ENCODE measurements at regions not wholly inside any gene's neighbourhood (a gene's known extent, or its start where the extent isn't known, plus 50 kb on each side); places are given as distances from the start of the nearest gene placed in this dataset.

DNA sequence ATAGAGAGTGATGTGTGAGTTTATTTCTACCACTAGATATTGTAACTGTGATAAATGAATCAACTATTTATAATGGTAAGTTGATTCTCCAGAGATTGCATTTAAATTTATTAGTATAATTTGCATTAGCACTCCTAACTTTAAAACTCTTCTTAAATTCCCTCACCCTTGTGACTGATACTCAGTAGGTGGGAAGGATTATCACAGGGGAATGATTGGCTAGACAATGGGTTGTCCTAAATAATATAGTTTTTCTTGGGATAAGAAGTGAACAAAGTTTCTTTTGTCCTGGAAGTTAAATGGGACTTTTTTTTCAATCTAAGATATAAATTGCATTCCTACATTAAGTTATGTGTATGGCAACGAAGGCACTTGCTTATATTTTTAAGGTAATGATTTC lies 169.2 kb upstream of the PITX2 start:
- CTCF ChIA-PET, result no interaction called here
- H2BK5ac ChIP-seq (ENCODE audit: low read depth, low read length, poor library complexity, severe bottlenecking), result no peak overlapping the region
- dilution Hi-C loops (cut with HindIII; ENCODE audit: low sequenced_read_pairs, unreplicated experiment), result no loop called here

More for the DNA sequence above, 169.2 kb upstream of the PITX2 start:
- no peak for TF ChIP-seq MAFK (IDR thresholded peaks at IDR 0.05; ENCODE audit: low read depth, low read length)
- no peak for TF ChIP-seq RFX5 (IDR thresholded peaks at IDR 0.05; ENCODE audit: low read depth, low read length)
- no peak for TF ChIP-seq RCOR1 (IDR thresholded peaks at IDR 0.05; ENCODE audit: insufficient replicate concordance, low read length)
- no peak for TF ChIP-seq MAZ (IDR thresholded peaks at IDR 0.05; ENCODE audit: borderline replicate concordance, low read depth, low read length)
- TF ChIP-seq POLR2A (IDR thresholded peaks at IDR 0.05; ENCODE audit: low read depth, low read length), result no peak
- TF ChIP-seq CHD1 (IDR thresholded peaks at IDR 0.05; ENCODE audit: low read depth, low read length), result no peak
- no peak for TF ChIP-seq SMC3 (IDR thresholded peaks at IDR 0.05; ENCODE audit: low read depth, low read length)
- no peak for TF ChIP-seq CEBPB (IDR thresholded peaks at IDR 0.05; ENCODE audit: low read depth, low read length)
- TF ChIP-seq RAD21 (IDR thresholded peaks at IDR 0.05; ENCODE audit: low read length), result no peak
- TF ChIP-seq, protein P1, sequence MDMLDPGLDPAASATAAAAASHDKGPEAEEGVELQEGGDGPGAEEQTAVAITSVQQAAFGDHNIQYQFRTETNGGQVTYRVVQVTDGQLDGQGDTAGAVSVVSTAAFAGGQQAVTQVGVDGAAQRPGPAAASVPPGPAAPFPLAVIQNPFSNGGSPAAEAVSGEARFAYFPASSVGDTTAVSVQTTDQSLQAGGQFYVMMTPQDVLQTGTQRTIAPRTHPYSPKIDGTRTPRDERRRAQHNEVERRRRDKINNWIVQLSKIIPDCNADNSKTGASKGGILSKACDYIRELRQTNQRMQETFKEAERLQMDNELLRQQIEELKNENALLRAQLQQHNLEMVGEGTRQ (IDR thresholded peaks at IDR 0.05; ENCODE audit: low read depth, low read length), result no peak
- TF ChIP-seq NFE2L2 (IDR thresholded peaks at IDR 0.05; ENCODE audit: low read depth, low read length), result no peak
- no peak for TF ChIP-seq BHLHE40 (IDR thresholded peaks at IDR 0.05; ENCODE audit: low read depth, low read length)
- no peak for TF ChIP-seq FOS (IDR thresholded peaks at IDR 0.05; ENCODE audit: low read depth, low read length)
- no peak for TF ChIP-seq MXI1 (IDR thresholded peaks at IDR 0.05; ENCODE audit: borderline replicate concordance, low read depth, low read length)
- TF ChIP-seq, protein P2, sequence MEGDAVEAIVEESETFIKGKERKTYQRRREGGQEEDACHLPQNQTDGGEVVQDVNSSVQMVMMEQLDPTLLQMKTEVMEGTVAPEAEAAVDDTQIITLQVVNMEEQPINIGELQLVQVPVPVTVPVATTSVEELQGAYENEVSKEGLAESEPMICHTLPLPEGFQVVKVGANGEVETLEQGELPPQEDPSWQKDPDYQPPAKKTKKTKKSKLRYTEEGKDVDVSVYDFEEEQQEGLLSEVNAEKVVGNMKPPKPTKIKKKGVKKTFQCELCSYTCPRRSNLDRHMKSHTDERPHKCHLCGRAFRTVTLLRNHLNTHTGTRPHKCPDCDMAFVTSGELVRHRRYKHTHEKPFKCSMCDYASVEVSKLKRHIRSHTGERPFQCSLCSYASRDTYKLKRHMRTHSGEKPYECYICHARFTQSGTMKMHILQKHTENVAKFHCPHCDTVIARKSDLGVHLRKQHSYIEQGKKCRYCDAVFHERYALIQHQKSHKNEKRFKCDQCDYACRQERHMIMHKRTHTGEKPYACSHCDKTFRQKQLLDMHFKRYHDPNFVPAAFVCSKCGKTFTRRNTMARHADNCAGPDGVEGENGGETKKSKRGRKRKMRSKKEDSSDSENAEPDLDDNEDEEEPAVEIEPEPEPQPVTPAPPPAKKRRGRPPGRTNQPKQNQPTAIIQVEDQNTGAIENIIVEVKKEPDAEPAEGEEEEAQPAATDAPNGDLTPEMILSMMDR (conservative IDR thresholded peaks at IDR 0.05; ENCODE audit: low read depth, low read length), result no peak
- TF ChIP-seq, protein P3, sequence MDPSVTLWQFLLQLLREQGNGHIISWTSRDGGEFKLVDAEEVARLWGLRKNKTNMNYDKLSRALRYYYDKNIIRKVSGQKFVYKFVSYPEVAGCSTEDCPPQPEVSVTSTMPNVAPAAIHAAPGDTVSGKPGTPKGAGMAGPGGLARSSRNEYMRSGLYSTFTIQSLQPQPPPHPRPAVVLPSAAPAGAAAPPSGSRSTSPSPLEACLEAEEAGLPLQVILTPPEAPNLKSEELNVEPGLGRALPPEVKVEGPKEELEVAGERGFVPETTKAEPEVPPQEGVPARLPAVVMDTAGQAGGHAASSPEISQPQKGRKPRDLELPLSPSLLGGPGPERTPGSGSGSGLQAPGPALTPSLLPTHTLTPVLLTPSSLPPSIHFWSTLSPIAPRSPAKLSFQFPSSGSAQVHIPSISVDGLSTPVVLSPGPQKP (IDR thresholded peaks at IDR 0.05; ENCODE audit: borderline replicate concordance, low read depth, low read length), result no peak
- H2AK5ac ChIP-seq (ENCODE audit: low read depth, low read length), result no peak overlapping the region
- no peaks in the 10 kb centered on the region for H3K79me1 ChIP-seq (ENCODE audit: low read depth in 1 of 2, low read length in 2 of 2)
- no peaks in the 10 kb centered on the region for H3K36me3 ChIP-seq (ENCODE audit: control insufficient read depth, insufficient read depth, low read length)
- no peak overlapping the region for H2BK20ac ChIP-seq (ENCODE audit: low read depth, low read length)
- no peak overlapping the region for H3K14ac ChIP-seq (replicated peaks; ENCODE audit: low read depth, low read length)
- H2BK15ac ChIP-seq (ENCODE audit: low read depth, low read length), result no peak overlapping the region
- no peak overlapping the region for H3K4me3 ChIP-seq (ENCODE audit: insufficient read depth, low read depth, low read length)
- H3K27me3 ChIP-seq (ENCODE audit: control insufficient read depth, insufficient read depth, low read length), result peaks cover 2% of the 10 kb centered on the region; the same call in 1 of the 2 replicates
- no CpG with 5 or more reads among the region's 1 CpG for WGBS, 2 experiments (ENCODE audit: extremely low coverage in 2 of 2, insufficient read length in 1 of 2)
- BruUV-seq (replicated peaks), result no TSS peak
- H2AK9ac ChIP-seq (replicated peaks; ENCODE audit: low read depth, low read length, poor library complexity), result no peak overlapping the region
- no peak overlapping the region for H3K18ac ChIP-seq (ENCODE audit: low read depth, low read length)
- no peak overlapping the region for H2BK120ac ChIP-seq (ENCODE audit: low read depth, low read length)
- DNase-seq (no peak), ATAC-seq (ENCODE audit: low read depth) (no peak)
- no peaks in the 10 kb centered on the region for H3K9me3 ChIP-seq (ENCODE audit: control insufficient read depth, insufficient read depth, low read length)
- H3K9ac ChIP-seq (ENCODE audit: low read depth, low read length), result no peak overlapping the region
- no peak overlapping the region for H2AFZ ChIP-seq (replicated peaks; ENCODE audit: low read length, poor library complexity)
- H3K4me2 ChIP-seq (ENCODE audit: low read depth, low read length), result no peak overlapping the region
- no peaks in the 10 kb centered on the region for H3K9me1 ChIP-seq (ENCODE audit: insufficient read depth, low read length)
- no peak overlapping the region for H3K27ac ChIP-seq (ENCODE audit: insufficient read depth, low read length)
- intact Hi-C loops (cut with micrococcal nuclease), result no loop called here
- peaks cover 8% of the 10 kb centered on the region; the same call in 1 of the 2 replicates for H3K4me1 ChIP-seq (ENCODE audit: control insufficient read depth, insufficient read depth, low read length)
- POLR2A ChIA-PET (ENCODE audit: unreplicated experiment), result no interaction called here
- no peak overlapping the region for H4K91ac ChIP-seq (ENCODE audit: insufficient read depth, low read depth, low read length)
- no peak overlapping the region for H3K56ac ChIP-seq (ENCODE audit: extremely low read depth, insufficient read depth, low read length)
- no peaks in the 10 kb centered on the region for H4K20me1 ChIP-seq (ENCODE audit: insufficient read depth, low read length)
- H3K23ac ChIP-seq (ENCODE audit: low read depth, low read length), result no peak overlapping the region
- no peak overlapping the region for H3K4ac ChIP-seq (ENCODE audit: low read depth, low read length)
- in situ Hi-C loops (cut with MboI; ENCODE audit: low sequenced_read_pairs), result no loop called here
- no peak overlapping the region for H4K5ac ChIP-seq (ENCODE audit: low read depth, low read length)
- no peak overlapping the region; a peak in 1 of 4 replicates for H4K8ac ChIP-seq (ENCODE audit: low read depth in 2 of 2, low read length in 2 of 2)

All from IMR-90 (cell line).